ENCODE measurements at regions not wholly inside any gene's neighbourhood (a gene's known extent, or its start where the extent isn't known, plus 50 kb on each side); places are given as distances from the start of the nearest gene placed in this dataset.

- TF ChIP-seq POLR2A (IDR thresholded peaks at IDR 0.05; ENCODE audit: low read length) (no peak), GATA1 (IDR thresholded peaks at IDR 0.05; ENCODE audit: low read depth, low read length) (no peak)
- DNase-seq, result no peak
Observed at GRCh38 chr4:44931720-44932119, 205.4 kb upstream of the GNPDA2 start.

GRCh38 chr4:44928785-44929184, 202.4 kb upstream of the GNPDA2 start:
- no peak for DNase-seq
- TF ChIP-seq POLR2A (IDR thresholded peaks at IDR 0.05; ENCODE audit: low read length) (no peak), GATA1 (IDR thresholded peaks at IDR 0.05; ENCODE audit: low read depth, low read length) (no peak)

DNA sequence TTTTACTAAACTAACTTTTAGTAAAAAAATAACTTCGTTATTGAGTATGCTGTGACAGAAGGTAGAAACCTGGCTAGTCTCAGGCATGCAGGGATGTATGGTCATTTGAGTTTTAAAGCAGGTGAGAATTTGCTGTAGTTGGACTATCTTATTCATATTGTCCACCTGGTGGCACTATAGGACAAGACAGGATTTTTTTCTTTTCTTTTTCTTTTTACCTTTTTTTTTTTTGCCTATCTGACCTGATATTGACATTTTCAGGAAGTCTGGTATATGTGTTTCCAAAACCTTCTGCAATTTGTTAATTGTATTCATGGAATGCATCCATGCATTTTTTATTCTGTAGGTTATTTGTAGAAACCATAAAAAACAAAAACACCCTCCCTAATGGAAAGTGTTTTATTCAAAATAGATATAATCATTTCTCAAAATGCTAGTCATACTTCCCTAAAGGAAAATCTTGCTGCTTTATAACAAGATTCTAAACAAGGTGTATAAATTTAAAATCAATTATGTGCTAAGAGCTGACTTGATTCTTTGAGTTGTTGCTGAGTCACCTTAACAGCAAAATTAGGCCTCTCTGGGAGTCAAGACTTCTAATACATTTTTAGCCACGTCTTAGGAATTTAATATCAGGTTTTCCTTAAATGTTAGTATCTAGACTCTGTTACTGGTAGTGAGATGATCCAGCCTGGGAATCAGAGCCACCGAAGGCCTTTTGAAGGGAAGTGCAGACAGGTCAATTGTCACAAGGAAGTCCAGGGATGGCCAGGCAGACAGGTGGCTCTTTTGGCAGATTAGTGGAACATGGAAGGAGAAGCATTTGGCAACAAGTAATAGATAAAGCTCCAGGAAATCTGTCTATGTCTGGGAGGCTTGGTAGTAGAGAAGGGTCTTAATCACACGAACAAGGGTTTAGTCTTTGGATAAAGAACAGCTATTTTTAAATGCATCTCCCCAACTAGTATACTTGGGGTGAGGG, 201.3 kb upstream of the GNPDA2 start:
- peak; percentile 1 to 9 for DNase-seq

GRCh38 chr4:44916411-44916810, 190.1 kb upstream of the GNPDA2 start:
- DNase-seq, result no peak
- no peak for TF ChIP-seq POLR2A (IDR thresholded peaks at IDR 0.05; ENCODE audit: low read length)
- no peak for TF ChIP-seq GATA1 (IDR thresholded peaks at IDR 0.05; ENCODE audit: low read depth, low read length)

More for the DNA sequence above, 201.3 kb upstream of the GNPDA2 start:
- TF ChIP-seq POLR2A (IDR thresholded peaks at IDR 0.05; ENCODE audit: low read length), result no peak
- no peak for TF ChIP-seq GATA1 (IDR thresholded peaks at IDR 0.05; ENCODE audit: low read depth, low read length)

DNA sequence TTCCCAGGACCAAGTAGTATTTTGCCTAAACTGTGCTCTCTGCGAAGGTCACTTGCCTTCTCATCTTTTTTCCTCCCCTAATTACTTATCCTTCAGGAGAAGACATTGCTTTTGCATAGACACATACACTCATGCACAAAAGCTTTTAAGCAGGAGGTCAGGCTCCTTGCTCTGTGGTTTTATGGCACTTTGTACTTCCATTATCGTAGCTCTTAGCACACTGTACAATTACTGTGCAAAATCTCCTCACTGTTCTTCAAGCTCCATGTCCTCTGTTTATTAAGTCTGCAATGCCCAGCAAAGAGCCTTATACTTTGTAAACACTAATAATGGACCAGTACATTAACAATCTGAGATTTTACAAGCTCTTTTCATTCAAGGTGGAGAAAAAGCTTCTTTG, 188.4 kb upstream of the GNPDA2 start:
- TF ChIP-seq GATA1 (IDR thresholded peaks at IDR 0.05; ENCODE audit: low read depth, low read length) (no peak), POLR2A (IDR thresholded peaks at IDR 0.05; ENCODE audit: low read length) (no peak)
- no peak for DNase-seq

GRCh38 chr4:44914223-44914622, 187.9 kb upstream of the GNPDA2 start:
- DNase-seq, result no peak
- TF ChIP-seq POLR2A (IDR thresholded peaks at IDR 0.05; ENCODE audit: low read length) (no peak), GATA1 (IDR thresholded peaks at IDR 0.05; ENCODE audit: low read depth, low read length) (no peak)

DNA sequence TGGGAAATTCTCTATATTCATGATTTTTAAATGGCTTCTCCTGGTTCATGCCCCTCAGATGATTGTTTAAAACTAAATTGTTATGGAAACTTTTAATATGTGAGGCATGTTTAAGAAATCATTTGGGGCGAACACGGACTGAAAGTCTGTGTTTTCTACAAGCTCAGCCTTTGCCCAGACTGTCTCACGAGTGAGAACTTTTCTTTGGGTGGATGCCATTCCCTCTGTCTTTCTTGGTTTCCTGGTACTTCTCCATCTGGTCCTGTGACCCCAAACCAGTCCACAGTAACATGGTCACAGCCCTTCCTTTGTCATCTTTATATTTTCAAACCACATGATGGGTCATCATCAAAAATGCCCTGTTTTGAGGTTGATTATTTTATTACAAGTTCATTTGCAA, 186.6 kb upstream of the GNPDA2 start:
- TF ChIP-seq POLR2A (IDR thresholded peaks at IDR 0.05; ENCODE audit: low read length) (no peak), GATA1 (IDR thresholded peaks at IDR 0.05; ENCODE audit: low read depth, low read length) (no peak)
- DNase-seq, result no peak

DNA sequence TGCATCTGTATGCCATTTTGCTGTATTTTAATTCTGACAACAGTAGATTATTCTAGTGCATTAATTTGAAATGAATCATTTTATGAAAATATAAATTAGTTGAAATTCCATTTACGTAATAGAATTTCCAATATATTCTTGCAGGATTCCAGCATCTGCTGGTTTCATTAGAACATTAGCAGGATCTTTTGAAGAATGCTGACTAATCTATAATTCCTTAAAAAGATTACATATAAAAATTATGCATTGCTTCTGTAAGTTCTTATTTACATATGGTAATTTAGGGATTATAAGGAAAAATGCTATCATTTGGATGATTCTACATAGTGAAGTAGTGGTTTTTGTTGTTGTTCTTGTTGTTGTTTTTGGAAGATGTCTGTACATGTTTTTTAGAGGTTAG, 182.2 kb upstream of the GNPDA2 start:
- DNase-seq, result no peak
- no peak for TF ChIP-seq GATA1 (IDR thresholded peaks at IDR 0.05; ENCODE audit: low read depth, low read length)
- TF ChIP-seq POLR2A (IDR thresholded peaks at IDR 0.05; ENCODE audit: low read length), result no peak

- no peak for DNase-seq
- TF ChIP-seq GATA1 (IDR thresholded peaks at IDR 0.05; ENCODE audit: low read depth, low read length) (no peak), POLR2A (IDR thresholded peaks at IDR 0.05; ENCODE audit: low read length) (no peak)
Observed at GRCh38 chr4:44872246-44872645, 145.9 kb upstream of the GNPDA2 start.

GRCh38 chr4:44871133-44871532, 144.8 kb upstream of the GNPDA2 start:
- TF ChIP-seq GATA1 (IDR thresholded peaks at IDR 0.05; ENCODE audit: low read depth, low read length), result no peak
- TF ChIP-seq POLR2A (IDR thresholded peaks at IDR 0.05; ENCODE audit: low read length), result no peak
- DNase-seq, result no peak

- no peak for TF ChIP-seq POLR2A (IDR thresholded peaks at IDR 0.05; ENCODE audit: low read length)
- TF ChIP-seq GATA1 (IDR thresholded peaks at IDR 0.05; ENCODE audit: low read depth, low read length), result no peak
- no peak for DNase-seq
Observed at GRCh38 chr4:44869985-44870384, 143.6 kb upstream of the GNPDA2 start.

- no peak for DNase-seq
- TF ChIP-seq POLR2A (IDR thresholded peaks at IDR 0.05; ENCODE audit: low read length), result no peak
- no peak for TF ChIP-seq GATA1 (IDR thresholded peaks at IDR 0.05; ENCODE audit: low read depth, low read length)
Observed at GRCh38 chr4:44869222-44869882, 143.0 kb upstream of the GNPDA2 start.

DNA sequence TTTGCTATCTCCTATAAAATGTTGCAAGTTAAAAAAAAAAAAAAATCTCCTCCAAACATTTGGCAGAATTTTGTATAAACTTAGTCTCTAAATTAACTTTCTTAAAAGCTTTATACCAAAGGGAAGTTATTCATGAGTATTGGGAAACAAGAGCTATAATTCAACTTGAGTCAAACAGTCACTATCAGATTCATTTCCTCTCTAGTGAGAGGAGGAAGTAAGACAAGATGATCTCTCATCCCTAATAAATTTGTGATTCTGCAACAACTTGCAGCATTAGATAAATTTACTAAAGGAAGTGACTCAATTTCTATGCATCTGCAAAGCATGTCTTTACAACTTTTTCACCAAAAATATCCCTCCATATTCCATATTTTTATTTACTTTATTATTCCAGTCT, 135.4 kb upstream of the GNPDA2 start:
- TF ChIP-seq POLR2A (IDR thresholded peaks at IDR 0.05; ENCODE audit: low read length), result no peak
- no peak for TF ChIP-seq GATA1 (IDR thresholded peaks at IDR 0.05; ENCODE audit: low read depth, low read length)
- DNase-seq, result no peak

- TF ChIP-seq POLR2A (IDR thresholded peaks at IDR 0.05; ENCODE audit: low read length) (no peak), GATA1 (IDR thresholded peaks at IDR 0.05; ENCODE audit: low read depth, low read length) (no peak)
- DNase-seq, result no peak
Observed at GRCh38 chr4:44859477-44859876, 133.1 kb upstream of the GNPDA2 start.
